ENCODE measurements at regions not wholly inside any gene's neighbourhood (a gene's known extent, or its start where the extent isn't known, plus 50 kb on each side); places are given as distances from the start of the nearest gene placed in this dataset.

DNA sequence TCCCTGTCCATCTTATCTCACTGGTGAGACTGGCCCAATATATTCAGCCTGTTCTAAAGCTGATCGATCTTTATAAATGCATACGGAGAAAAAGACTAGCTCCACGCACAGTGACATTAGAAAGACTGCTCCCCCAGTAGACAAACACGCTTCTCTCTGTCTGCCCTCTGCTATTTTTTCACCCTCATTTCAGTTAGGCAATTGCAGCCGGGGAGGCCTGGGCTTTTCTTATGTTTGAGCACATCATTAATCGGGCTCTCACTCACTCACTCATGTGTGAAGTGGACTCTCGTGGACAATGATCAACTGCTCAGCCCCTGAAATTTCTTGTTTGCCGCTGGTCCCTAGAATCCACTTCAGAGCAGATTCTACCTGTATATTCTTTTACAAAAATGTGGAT lies 824.7 kb upstream of the TENM3 start (continued):
- TF ChIP-seq, protein P1, sequence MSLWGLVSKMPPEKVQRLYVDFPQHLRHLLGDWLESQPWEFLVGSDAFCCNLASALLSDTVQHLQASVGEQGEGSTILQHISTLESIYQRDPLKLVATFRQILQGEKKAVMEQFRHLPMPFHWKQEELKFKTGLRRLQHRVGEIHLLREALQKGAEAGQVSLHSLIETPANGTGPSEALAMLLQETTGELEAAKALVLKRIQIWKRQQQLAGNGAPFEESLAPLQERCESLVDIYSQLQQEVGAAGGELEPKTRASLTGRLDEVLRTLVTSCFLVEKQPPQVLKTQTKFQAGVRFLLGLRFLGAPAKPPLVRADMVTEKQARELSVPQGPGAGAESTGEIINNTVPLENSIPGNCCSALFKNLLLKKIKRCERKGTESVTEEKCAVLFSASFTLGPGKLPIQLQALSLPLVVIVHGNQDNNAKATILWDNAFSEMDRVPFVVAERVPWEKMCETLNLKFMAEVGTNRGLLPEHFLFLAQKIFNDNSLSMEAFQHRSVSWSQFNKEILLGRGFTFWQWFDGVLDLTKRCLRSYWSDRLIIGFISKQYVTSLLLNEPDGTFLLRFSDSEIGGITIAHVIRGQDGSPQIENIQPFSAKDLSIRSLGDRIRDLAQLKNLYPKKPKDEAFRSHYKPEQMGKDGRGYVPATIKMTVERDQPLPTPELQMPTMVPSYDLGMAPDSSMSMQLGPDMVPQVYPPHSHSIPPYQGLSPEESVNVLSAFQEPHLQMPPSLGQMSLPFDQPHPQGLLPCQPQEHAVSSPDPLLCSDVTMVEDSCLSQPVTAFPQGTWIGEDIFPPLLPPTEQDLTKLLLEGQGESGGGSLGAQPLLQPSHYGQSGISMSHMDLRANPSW (CRISPR knock-in tag; IDR thresholded peaks at IDR 0.05; ENCODE audit: borderline replicate concordance), result no peak
- TF ChIP-seq REPIN1 (CRISPR knock-in tag; IDR thresholded peaks at IDR 0.05; ENCODE audit: borderline replicate concordance, low read depth) (no peak), ZNF12 (CRISPR knock-in tag; IDR thresholded peaks at IDR 0.05) (no peak), BCL6 (CRISPR knock-in tag; IDR thresholded peaks at IDR 0.05) (no peak), GZF1 (CRISPR knock-in tag; IDR thresholded peaks at IDR 0.05) (no peak)
- TF ChIP-seq, protein P2, sequence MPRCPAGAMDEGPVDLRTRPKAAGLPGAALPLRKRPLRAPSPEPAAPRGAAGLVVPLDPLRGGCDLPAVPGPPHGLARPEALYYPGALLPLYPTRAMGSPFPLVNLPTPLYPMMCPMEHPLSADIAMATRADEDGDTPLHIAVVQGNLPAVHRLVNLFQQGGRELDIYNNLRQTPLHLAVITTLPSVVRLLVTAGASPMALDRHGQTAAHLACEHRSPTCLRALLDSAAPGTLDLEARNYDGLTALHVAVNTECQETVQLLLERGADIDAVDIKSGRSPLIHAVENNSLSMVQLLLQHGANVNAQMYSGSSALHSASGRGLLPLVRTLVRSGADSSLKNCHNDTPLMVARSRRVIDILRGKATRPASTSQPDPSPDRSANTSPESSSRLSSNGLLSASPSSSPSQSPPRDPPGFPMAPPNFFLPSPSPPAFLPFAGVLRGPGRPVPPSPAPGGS (CRISPR knock-in tag; IDR thresholded peaks at IDR 0.05), result no peak

DNA sequence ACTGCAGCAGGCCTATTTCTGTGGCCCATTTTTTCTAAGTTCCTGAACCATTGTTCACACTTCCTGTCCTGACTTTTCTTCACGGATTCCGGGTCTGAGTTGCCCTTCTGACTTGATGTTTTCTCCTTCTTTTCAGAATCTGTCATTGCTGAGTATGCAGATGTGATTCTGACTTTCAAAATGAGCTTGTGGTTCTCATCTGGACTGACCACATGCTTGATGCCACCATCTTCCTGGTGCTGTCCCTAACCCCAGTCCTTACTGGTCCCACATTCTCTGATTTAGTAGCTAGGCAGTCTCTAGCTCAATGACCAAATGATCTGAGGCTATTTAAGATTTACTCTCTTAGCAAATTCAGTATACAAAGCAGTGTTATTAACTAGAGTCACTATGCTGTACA lies 822.3 kb upstream of the TENM3 start:
- TF ChIP-seq ZNF160 (CRISPR knock-in tag; IDR thresholded peaks at IDR 0.05) (no peak), ARNT2 (CRISPR knock-in tag; IDR thresholded peaks at IDR 0.05; ENCODE audit: low read depth) (no peak), ZNF670 (CRISPR knock-in tag; IDR thresholded peaks at IDR 0.05; ENCODE audit: borderline replicate concordance) (no peak)
- TF ChIP-seq, protein P3, sequence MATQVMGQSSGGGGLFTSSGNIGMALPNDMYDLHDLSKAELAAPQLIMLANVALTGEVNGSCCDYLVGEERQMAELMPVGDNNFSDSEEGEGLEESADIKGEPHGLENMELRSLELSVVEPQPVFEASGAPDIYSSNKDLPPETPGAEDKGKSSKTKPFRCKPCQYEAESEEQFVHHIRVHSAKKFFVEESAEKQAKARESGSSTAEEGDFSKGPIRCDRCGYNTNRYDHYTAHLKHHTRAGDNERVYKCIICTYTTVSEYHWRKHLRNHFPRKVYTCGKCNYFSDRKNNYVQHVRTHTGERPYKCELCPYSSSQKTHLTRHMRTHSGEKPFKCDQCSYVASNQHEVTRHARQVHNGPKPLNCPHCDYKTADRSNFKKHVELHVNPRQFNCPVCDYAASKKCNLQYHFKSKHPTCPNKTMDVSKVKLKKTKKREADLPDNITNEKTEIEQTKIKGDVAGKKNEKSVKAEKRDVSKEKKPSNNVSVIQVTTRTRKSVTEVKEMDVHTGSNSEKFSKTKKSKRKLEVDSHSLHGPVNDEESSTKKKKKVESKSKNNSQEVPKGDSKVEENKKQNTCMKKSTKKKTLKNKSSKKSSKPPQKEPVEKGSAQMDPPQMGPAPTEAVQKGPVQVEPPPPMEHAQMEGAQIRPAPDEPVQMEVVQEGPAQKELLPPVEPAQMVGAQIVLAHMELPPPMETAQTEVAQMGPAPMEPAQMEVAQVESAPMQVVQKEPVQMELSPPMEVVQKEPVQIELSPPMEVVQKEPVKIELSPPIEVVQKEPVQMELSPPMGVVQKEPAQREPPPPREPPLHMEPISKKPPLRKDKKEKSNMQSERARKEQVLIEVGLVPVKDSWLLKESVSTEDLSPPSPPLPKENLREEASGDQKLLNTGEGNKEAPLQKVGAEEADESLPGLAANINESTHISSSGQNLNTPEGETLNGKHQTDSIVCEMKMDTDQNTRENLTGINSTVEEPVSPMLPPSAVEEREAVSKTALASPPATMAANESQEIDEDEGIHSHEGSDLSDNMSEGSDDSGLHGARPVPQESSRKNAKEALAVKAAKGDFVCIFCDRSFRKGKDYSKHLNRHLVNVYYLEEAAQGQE (IDR thresholded peaks at IDR 0.05; ENCODE audit: borderline replicate concordance in 1 of 2, low read depth in 1 of 2, low read length in 2 of 2), result no peak
- BruUV-seq (replicated peaks), result no TSS peak
- WGBS (ENCODE audit: low lambda C conversion rate), result 4% methylated on average over 2 of the region's 2 CpGs
- FAIRE-seq, result no peak
- no peak for ATAC-seq
- H3K27ac ChIP-seq (ENCODE audit: extremely low read length, insufficient read depth, low read length), result no peak overlapping the region
- no peak for DNase-seq (ENCODE audit: low spot score)
- no peaks in the 10 kb centered on the region for H3K9me3 ChIP-seq (ENCODE audit: low read length)
- no peaks in the 10 kb centered on the region for H4K20me1 ChIP-seq (ENCODE audit: insufficient read depth, low read length)
- H3K9ac ChIP-seq (ENCODE audit: insufficient read depth, low read depth, low read length), result no peak overlapping the region
- no peaks in the 10 kb centered on the region for H3K27me3 ChIP-seq (ENCODE audit: control insufficient read depth in 1 of 2, insufficient read depth in 2 of 2, low read length in 2 of 2)
- intact Hi-C loops (cut with micrococcal nuclease; ENCODE audit: unreplicated experiment), result no loop called here
- no peaks in the 10 kb centered on the region for H3K4me1 ChIP-seq (ENCODE audit: insufficient read depth, low read length)
- H2AFZ ChIP-seq (ENCODE audit: low read length), result no peak overlapping the region
- in situ Hi-C loops (cut with HindIII; ENCODE audit: extremely low pct_ligation_motif_present, low pct_unique_long_range_greater_than_20kb), result no loop called here
- H3K4me3 ChIP-seq (replicated peaks in 1 of 3; ENCODE audit: insufficient read depth in 1 of 3, low read depth in 2 of 3, low read length in 3 of 3), result no peak overlapping the region
- H3K36me3 ChIP-seq (replicated peaks in 1 of 2; ENCODE audit: control insufficient read depth in 1 of 2, insufficient read depth in 2 of 2, low read length in 2 of 2), result no peaks in the 10 kb centered on the region
- H3K4me2 ChIP-seq (ENCODE audit: low read depth, low read length), result no peak overlapping the region
- ChIA-PET POLR2A (no interaction called here), CTCF (ENCODE audit: low intra/inter-chr PET ratio, low total read pairs) (no interaction called here)
- H3K79me2 ChIP-seq (ENCODE audit: insufficient read depth, low read length), result no peaks in the 10 kb centered on the region

All from HepG2 (cell line).